K562 (cell line): ENCODE measurements at regions not wholly inside any gene's neighbourhood (a gene's known extent, or its start where the extent isn't known, plus 50 kb on each side); places are given as distances from the start of the nearest gene placed in this dataset.

Experiments
- ATAC-seq: fragments of 200-7000 bp; cut with Tn5 transposase; 3 replicates; pipeline ENCODE4 v1.9.1; 2020; ENCODE audit warnings: moderate library complexity
- BruUV-seq: library from RNA; stranded (reverse); fragments of 400-500 nt; replicated peaks from 2 replicates; lab custom pipeline; 2021; lab: Mats Ljungman, UMichigan
- CTCF ChIA-PET: fragments of 300-600 bp; formaldehyde crosslinking; extraction: SDS; loops from one replicate; lab custom pipeline; 2021; ENCODE audit warnings: low intra/inter-chr PET ratio; lab: Yijun Ruan, JAX
- POLR2A ChIA-PET: fragments of 300-600, 350-650 bp; sonication (Branson Sonifier 250); formaldehyde crosslinking; extraction: SDS; loops from one replicate; lab custom pipeline; 2021; ENCODE audit warnings: antibody characterized with exemption, inconsistent platforms; lab: Yijun Ruan, JAX
- DNase-seq, 4 experiments: peaks; one replicate each; pipeline versions ENCODE4 v3.0.0 to v3.0.0-alpha.2; 2011 to 2018; ENCODE audit warnings: low spot score in 3 of 4, mixed read lengths in 3 of 4; ENCODE audit errors: extremely low read depth in 1 of 4
- FAIRE-seq: peaks from 2 replicates; lab custom pipeline; 2011; peaks lifted over from hg19 to GRCh38; lab: Jason Lieb, UNC
- H2AFZ ChIP-seq: 2 replicates; pipeline ENCODE4 v1.6.0; 2011; ENCODE audit warnings: low read depth, low read length, control low read depth, inconsistent platforms
- H3K27ac ChIP-seq: fragments of 200-600 bp; 3 replicates; pipeline ENCODE4 v1.8.0; 2011; ENCODE audit warnings: low read depth, mild to moderate bottlenecking, control low read depth, inconsistent platforms, low read length, moderate library complexity, mixed read lengths; ENCODE audit errors: extremely low read depth
- H3K27me3 ChIP-seq, 2 experiments: fragments of 300-600 bp in 1 of 2; 2 replicates in 1 of 2; 3 replicates in 1 of 2; pipeline versions ENCODE4 v1.6.0 to v1.8.0; 2011; ENCODE audit warnings: inconsistent platforms in 2 of 2, low read length in 2 of 2, mild to moderate bottlenecking in 1 of 2, mixed read lengths in 1 of 2, moderate library complexity in 1 of 2; ENCODE audit not compliant: control insufficient read depth in 2 of 2, insufficient read depth in 2 of 2
- H3K36me3 ChIP-seq: fragments of 300-600 bp; 3 replicates; pipeline ENCODE4 v1.8.0; 2011; ENCODE audit warnings: mild to moderate bottlenecking, low read length, inconsistent platforms; ENCODE audit not compliant: control insufficient read depth, insufficient read depth
- H3K4me1 ChIP-seq, 2 experiments: fragments of 200-600 bp in 1 of 2; replicated peaks in 1 of 2; 2 replicates in 1 of 2; 3 replicates in 1 of 2; pipeline versions ENCODE4 v1.5.1 to v1.8.0; 2011; ENCODE audit warnings: inconsistent platforms in 2 of 2, low read length in 2 of 2, mild to moderate bottlenecking in 1 of 2, mixed read lengths in 1 of 2, moderate library complexity in 1 of 2; ENCODE audit not compliant: control insufficient read depth in 2 of 2, insufficient read depth in 2 of 2
- H3K4me2 ChIP-seq: 2 replicates; pipeline ENCODE4 v1.6.1; 2011; ENCODE audit warnings: low read length, control low read depth, inconsistent platforms, mixed read lengths; ENCODE audit not compliant: insufficient read depth
- H3K4me3 ChIP-seq: fragments of 200-600 bp; sonication (generic), shearing (Covaris generic); 2 replicates; pipeline ENCODE4 v1.5.1; 2016; ENCODE audit warnings: control low read depth, inconsistent platforms
- H3K79me2 ChIP-seq: fragments of 200-600 bp; 3 replicates; pipeline ENCODE4 v1.8.0; 2011; ENCODE audit warnings: low read length, inconsistent platforms; ENCODE audit not compliant: control insufficient read depth, insufficient read depth
- H3K9ac ChIP-seq, 2 experiments: 2 replicates each; pipeline versions ENCODE4 v1.6.0 to v1.6.1; 2011; ENCODE audit warnings: low read depth in 2 of 2, low read length in 2 of 2, control low read depth in 1 of 2, inconsistent platforms in 1 of 2, mild to moderate bottlenecking in 1 of 2, mixed read lengths in 1 of 2; ENCODE audit not compliant: insufficient read depth in 1 of 2
- H3K9me1 ChIP-seq: one replicate; pipeline ENCODE4 v1.6.0; 2011; ENCODE audit warnings: inconsistent platforms, mild to moderate bottlenecking, low read length, moderate library complexity; ENCODE audit not compliant: control insufficient read depth, insufficient read depth
- H3K9me3 ChIP-seq: replicated peaks from 2 replicates; pipeline ENCODE4 v1.5.1; 2011; ENCODE audit warnings: low read depth, low read length, inconsistent platforms; ENCODE audit not compliant: control insufficient read depth, insufficient read depth
- H4K20me1 ChIP-seq: replicated peaks from 2 replicates; pipeline ENCODE4 v1.6.1; 2011; ENCODE audit warnings: low read length, inconsistent platforms, mixed read lengths; ENCODE audit not compliant: control insufficient read depth, insufficient read depth
- NCOA4 ChIP-seq: fragments of 450-650 bp; IDR thresholded peaks from 2 replicates; pipeline ENCODE4 v1.6.1; 2018; ENCODE audit warnings: mild to moderate bottlenecking; ENCODE audit not compliant: partially characterized antibody
- NFIC ChIP-seq: fragments of 450-650 bp; IDR thresholded peaks from 2 replicates; pipeline ENCODE4 v1.6.1; 2017; ENCODE audit warnings: mild to moderate bottlenecking, inconsistent platforms
- NR3C1 ChIP-seq: sonication (generic); formaldehyde crosslinking; IDR thresholded peaks from 2 replicates; pipeline ENCODE4 v1.8.1; 2022; ENCODE audit warnings: missing genetic modification reagents
- POLR2AphosphoS5 ChIP-seq: IDR thresholded peaks from 2 replicates; pipeline ENCODE4 v1.6.1; 2011; ENCODE audit warnings: mild to moderate bottlenecking, low read depth, low read length, moderate library complexity; ENCODE audit not compliant: control insufficient read depth, insufficient read depth
- ZC3H4 ChIP-seq: sonication (generic); formaldehyde crosslinking; IDR thresholded peaks from 2 replicates; pipeline ENCODE4 v1.9.0; 2021; ENCODE audit warnings: missing genetic modification reagents, borderline replicate concordance
- WGBS: fragments of 100-300 bp; shearing (Covaris generic); methylation state at CpG from one replicate; pipeline ENCODE4 v1.1.6; 2016; ENCODE audit warnings: low coverage, mixed read lengths; ENCODE audit not compliant: insufficient coverage; ENCODE audit errors: missing lambda C conversion rate; 5-methylcytosine and 5-hydroxymethylcytosine counted together
- in situ Hi-C: fragments of 300-500 bp; cut with MboI; formaldehyde crosslinking; loops from 4 replicates; pipeline ENCODE4 v1.15.0; 2018; ENCODE audit warnings: inconsistent platforms, mixed read lengths
- intact Hi-C: fragments of 100-400 bp; cut with micrococcal nuclease; formaldehyde crosslinking; loops from 2 replicates; pipeline ENCODE4 v1.14.2; 2022
- TF ChIP-seq, protein P1 (sequence below): fragments of 250-450 bp; sonication (Bioruptor Pico); IDR thresholded peaks from 2 replicates; pipeline ENCODE4 v1.5.0; 2021
- TF ChIP-seq, protein P2 (sequence below): fragments of 250-450 bp; sonication (Bioruptor Pico); IDR thresholded peaks from 2 replicates; pipeline ENCODE4 v1.4.0; 2020

DNA sequence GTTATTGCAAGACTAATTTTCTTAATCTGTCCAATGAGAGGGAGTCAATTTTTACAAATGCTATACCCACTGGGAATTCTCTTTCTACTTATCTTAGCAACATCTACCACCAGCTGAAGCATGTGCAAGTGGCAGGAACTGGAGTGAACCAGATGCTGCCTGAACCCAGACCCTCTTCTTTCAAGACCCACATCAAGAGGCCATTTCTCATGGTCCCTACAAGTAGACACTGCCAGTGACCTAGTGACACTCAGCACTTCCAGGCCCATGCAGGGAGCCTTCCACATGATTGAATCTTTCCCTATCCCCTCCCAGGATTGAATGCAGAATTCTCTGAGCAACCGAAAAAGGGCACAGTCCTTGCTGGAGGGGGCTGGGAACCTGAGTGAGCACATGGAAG lies 148.2 kb upstream of the ADAMTS16 start:
- H3K27ac ChIP-seq, result no peak overlapping the region
- POLR2A ChIA-PET, result no interaction called here
- WGBS, result 0% methylated on average over 1 of the region's 1 CpG
- no peak overlapping the region for H2AFZ ChIP-seq
- FAIRE-seq (no peak), DNase-seq (no peak), ATAC-seq (no peak)
- no peak overlapping the region for H3K4me2 ChIP-seq
- H3K36me3 ChIP-seq, result no peaks in the 10 kb centered on the region
- BruUV-seq, result no TSS peak
- no peaks in the 10 kb centered on the region for H3K79me2 ChIP-seq
- no peaks in the 10 kb centered on the region for H3K27me3 ChIP-seq
- H4K20me1 ChIP-seq, result no peaks in the 10 kb centered on the region; the same call in 1 of the 2 replicates
- no peak for TF ChIP-seq NCOA4
- TF ChIP-seq, protein P1, sequence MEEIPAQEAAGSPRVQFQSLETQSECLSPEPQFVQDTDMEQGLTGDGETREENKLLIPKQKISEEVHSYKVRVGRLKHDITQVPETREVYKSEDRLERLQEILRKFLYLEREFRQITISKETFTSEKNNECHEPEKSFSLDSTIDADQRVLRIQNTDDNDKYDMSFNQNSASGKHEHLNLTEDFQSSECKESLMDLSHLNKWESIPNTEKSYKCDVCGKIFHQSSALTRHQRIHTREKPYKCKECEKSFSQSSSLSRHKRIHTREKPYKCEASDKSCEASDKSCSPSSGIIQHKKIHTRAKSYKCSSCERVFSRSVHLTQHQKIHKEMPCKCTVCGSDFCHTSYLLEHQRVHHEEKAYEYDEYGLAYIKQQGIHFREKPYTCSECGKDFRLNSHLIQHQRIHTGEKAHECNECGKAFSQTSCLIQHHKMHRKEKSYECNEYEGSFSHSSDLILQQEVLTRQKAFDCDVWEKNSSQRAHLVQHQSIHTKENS (CRISPR knock-in tag), result no peak
- no peak for TF ChIP-seq NFIC
- no peak for TF ChIP-seq ZC3H4 (CRISPR knock-in tag)
- TF ChIP-seq, protein P2, sequence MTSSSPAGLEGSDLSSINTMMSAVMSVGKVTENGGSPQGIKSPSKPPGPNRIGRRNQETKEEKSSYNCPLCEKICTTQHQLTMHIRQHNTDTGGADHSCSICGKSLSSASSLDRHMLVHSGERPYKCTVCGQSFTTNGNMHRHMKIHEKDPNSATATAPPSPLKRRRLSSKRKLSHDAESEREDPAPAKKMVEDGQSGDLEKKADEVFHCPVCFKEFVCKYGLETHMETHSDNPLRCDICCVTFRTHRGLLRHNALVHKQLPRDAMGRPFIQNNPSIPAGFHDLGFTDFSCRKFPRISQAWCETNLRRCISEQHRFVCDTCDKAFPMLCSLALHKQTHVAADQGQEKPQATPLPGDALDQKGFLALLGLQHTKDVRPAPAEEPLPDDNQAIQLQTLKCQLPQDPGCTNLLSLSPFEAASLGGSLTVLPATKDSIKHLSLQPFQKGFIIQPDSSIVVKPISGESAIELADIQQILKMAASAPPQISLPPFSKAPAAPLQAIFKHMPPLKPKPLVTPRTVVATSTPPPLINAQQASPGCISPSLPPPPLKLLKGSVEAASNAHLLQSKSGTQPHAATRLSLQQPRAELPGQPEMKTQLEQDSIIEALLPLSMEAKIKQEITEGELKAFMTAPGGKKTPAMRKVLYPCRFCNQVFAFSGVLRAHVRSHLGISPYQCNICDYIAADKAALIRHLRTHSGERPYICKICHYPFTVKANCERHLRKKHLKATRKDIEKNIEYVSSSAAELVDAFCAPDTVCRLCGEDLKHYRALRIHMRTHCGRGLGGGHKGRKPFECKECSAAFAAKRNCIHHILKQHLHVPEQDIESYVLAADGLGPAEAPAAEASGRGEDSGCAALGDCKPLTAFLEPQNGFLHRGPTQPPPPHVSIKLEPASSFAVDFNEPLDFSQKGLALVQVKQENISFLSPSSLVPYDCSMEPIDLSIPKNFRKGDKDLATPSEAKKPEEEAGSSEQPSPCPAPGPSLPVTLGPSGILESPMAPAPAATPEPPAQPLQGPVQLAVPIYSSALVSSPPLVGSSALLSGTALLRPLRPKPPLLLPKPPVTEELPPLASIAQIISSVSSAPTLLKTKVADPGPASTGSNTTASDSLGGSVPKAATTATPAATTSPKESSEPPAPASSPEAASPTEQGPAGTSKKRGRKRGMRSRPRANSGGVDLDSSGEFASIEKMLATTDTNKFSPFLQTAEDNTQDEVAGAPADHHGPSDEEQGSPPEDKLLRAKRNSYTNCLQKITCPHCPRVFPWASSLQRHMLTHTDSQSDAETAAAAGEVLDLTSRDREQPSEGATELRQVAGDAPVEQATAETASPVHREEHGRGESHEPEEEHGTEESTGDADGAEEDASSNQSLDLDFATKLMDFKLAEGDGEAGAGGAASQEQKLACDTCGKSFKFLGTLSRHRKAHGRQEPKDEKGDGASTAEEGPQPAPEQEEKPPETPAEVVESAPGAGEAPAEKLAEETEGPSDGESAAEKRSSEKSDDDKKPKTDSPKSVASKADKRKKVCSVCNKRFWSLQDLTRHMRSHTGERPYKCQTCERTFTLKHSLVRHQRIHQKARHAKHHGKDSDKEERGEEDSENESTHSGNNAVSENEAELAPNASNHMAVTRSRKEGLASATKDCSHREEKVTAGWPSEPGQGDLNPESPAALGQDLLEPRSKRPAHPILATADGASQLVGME, result no peak
- TF ChIP-seq POLR2AphosphoS5, result no peak
- TF ChIP-seq NR3C1 (CRISPR knock-in tag), result no peak
- no peak overlapping the region for H3K4me3 ChIP-seq
- no peak overlapping the region for H3K9ac ChIP-seq
- intact Hi-C loops (no loop called here), in situ Hi-C loops (no loop called here)
- no peaks in the 10 kb centered on the region for H3K9me1 ChIP-seq
- no peaks in the 10 kb centered on the region for H3K4me1 ChIP-seq
- H3K9me3 ChIP-seq, result no peaks in the 10 kb centered on the region
- CTCF ChIA-PET, result no interaction called here
